ENCODE measurements at regions not wholly inside any gene's neighbourhood (a gene's known extent, or its start where the extent isn't known, plus 50 kb on each side); places are given as distances from the start of the nearest gene placed in this dataset.

- TF ChIP-seq POLR2A (IDR thresholded peaks at IDR 0.05) (no peak), CTCF (IDR thresholded peaks at IDR 0.05) (no peak)
Measured at GRCh38 chr6:48240287-48240686, 129.3 kb upstream of the PTCHD4 start.
